Vagina (tissue), 2 donors: ENCODE measurements at regions not wholly inside any gene's neighbourhood (a gene's known extent, or its start where the extent isn't known, plus 50 kb on each side); places are given as distances from the start of the nearest gene placed in this dataset.

Source experiments
- POLR2A ChIP-seq, 2 donors: fragments of 450-650 bp; IDR thresholded peaks; one replicate each; pipeline ENCODE4 v1.6.1; 2017; ENCODE audit warnings: antibody characterized with exemption in 2 of 2, mild to moderate bottlenecking in 2 of 2, moderate library complexity in 2 of 2
- TF ChIP-seq, protein P1 (sequence below), 3 experiments: fragments of 450-650 bp in 2 of 3; fragments of 200-600 bp in 1 of 3; sonication (generic) in 1 of 3; IDR thresholded peaks; one replicate each; pipeline ENCODE4 v1.5.1; 2017 to 2019; ENCODE audit warnings: antibody characterized with exemption in 3 of 3, mild to moderate bottlenecking in 2 of 3, moderate library complexity in 2 of 3

GRCh38 chr11:81245791-81246190, 1487.9 kb downstream of the FAM181B start:
- TF ChIP-seq POLR2A (IDR thresholded peaks at IDR 0.05): no peak
- TF ChIP-seq, protein P1, sequence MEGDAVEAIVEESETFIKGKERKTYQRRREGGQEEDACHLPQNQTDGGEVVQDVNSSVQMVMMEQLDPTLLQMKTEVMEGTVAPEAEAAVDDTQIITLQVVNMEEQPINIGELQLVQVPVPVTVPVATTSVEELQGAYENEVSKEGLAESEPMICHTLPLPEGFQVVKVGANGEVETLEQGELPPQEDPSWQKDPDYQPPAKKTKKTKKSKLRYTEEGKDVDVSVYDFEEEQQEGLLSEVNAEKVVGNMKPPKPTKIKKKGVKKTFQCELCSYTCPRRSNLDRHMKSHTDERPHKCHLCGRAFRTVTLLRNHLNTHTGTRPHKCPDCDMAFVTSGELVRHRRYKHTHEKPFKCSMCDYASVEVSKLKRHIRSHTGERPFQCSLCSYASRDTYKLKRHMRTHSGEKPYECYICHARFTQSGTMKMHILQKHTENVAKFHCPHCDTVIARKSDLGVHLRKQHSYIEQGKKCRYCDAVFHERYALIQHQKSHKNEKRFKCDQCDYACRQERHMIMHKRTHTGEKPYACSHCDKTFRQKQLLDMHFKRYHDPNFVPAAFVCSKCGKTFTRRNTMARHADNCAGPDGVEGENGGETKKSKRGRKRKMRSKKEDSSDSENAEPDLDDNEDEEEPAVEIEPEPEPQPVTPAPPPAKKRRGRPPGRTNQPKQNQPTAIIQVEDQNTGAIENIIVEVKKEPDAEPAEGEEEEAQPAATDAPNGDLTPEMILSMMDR (IDR thresholded peaks at IDR 0.05): no peak
